Small intestine (tissue), 7 donors: ENCODE measurements at regions not wholly inside any gene's neighbourhood (a gene's known extent, or its start where the extent isn't known, plus 50 kb on each side); places are given as distances from the start of the nearest gene placed in this dataset.
"Not testable (repeated sequence)": the region's sequence is repeated elsewhere in the genome, so short reads cannot be mapped to it uniquely, and the experiment has no call there.

ENCODE experiments used
- DNase-seq, 2 donors: peaks; one replicate each; pipeline versions ENCODE4 v3.0.0 to v3.0.0-alpha.2; 2013
- FAIRE-seq: peaks from 2 replicates; lab custom pipeline; 2012; peaks lifted over from hg19 to GRCh38; lab: Jason Lieb, UNC
- H3K27ac ChIP-seq, 3 donors: one replicate each; pipeline ENCODE4 v1.5.1; 2013; ENCODE audit warnings: low read length in 2 of 3, mild to moderate bottlenecking in 2 of 3, control low read depth in 1 of 3, inconsistent platforms in 1 of 3, low read depth in 1 of 3, moderate library complexity in 1 of 3
- H3K27me3 ChIP-seq, 3 donors: one replicate each; pipeline ENCODE4 v1.6.1; 2013; ENCODE audit warnings: low read length in 3 of 3, inconsistent platforms in 1 of 3; ENCODE audit not compliant: control insufficient read depth in 3 of 3, insufficient read depth in 3 of 3
- H3K36me3 ChIP-seq, 3 donors: one replicate each; pipeline ENCODE4 v1.6.1; 2013; ENCODE audit warnings: low read length in 3 of 3, inconsistent platforms in 1 of 3, low read depth in 1 of 3, mild to moderate bottlenecking in 1 of 3, moderate library complexity in 1 of 3; ENCODE audit not compliant: control insufficient read depth in 3 of 3, insufficient read depth in 2 of 3
- H3K4me1 ChIP-seq, 3 donors: one replicate each; pipeline ENCODE4 v1.6.1; 2013; ENCODE audit warnings: low read length in 2 of 3, inconsistent platforms in 1 of 3, low read depth in 1 of 3, mild to moderate bottlenecking in 1 of 3, moderate library complexity in 1 of 3; ENCODE audit not compliant: control insufficient read depth in 3 of 3, insufficient read depth in 2 of 3
- H3K4me3 ChIP-seq, 3 donors: one replicate each; pipeline ENCODE4 v1.5.1; 2013; ENCODE audit warnings: low read length in 3 of 3, control low read depth in 1 of 3, inconsistent platforms in 1 of 3, low read depth in 1 of 3, mild to moderate bottlenecking in 1 of 3, moderate library complexity in 1 of 3
- H3K9me3 ChIP-seq, 2 donors: one replicate each; pipeline ENCODE4 v1.6.1; 2013; ENCODE audit warnings: low read depth in 1 of 2, low read length in 1 of 2; ENCODE audit not compliant: control insufficient read depth in 2 of 2, insufficient read depth in 1 of 2
- WGBS, 3 donors: extraction: QIAGEN DNeasy Blood & Tissue Kit; methylation state at CpG; one replicate each; pipeline ENCODE4 v1.1.7; 2013; 5-methylcytosine and 5-hydroxymethylcytosine counted together
- donor health status: healthy with polysubstance abuse.
- donor health status: control.
- donor health status: control.
- donor health status: Bipolar disorder and iron deficiency.
- donor health status: healthy.

- WGBS, 3 donors = 76 to 79% (median 77%) methylated on average over 11 of the region's 11 CpGs
- FAIRE-seq = no peak
- no peak for DNase-seq
These were observed 149.7 kb upstream of the PROK2 start for GRCh38 chr3:71934520-71935270.

GRCh38 chr3:71931922-71932321 is 147.0 kb upstream of the PROK2 start:
- Histone ChIP-seq H3K9me3 (no peaks in the 10 kb centered on the region), H3K27me3 (peaks cover 0 to 5% (median 0%) of the 10 kb centered on the region in 3 donors), H3K36me3 (no peaks in the 10 kb centered on the region), H3K27ac (no peak overlapping the region), H3K4me1 (no peaks in the 10 kb centered on the region), H3K4me3 (no peak overlapping the region)
- DNase-seq = no peak
- WGBS, 3 donors = 55 to 61% (median 55%) methylated on average over 5 of the region's 5 CpGs
- FAIRE-seq = no peak

More at GRCh38 chr3:71934520-71935270, 149.7 kb upstream of the PROK2 start:
- Histone ChIP-seq H3K9me3 (no peaks in the 10 kb centered on the region), H3K36me3 (no peaks in the 10 kb centered on the region), H3K4me1 (no peaks in the 10 kb centered on the region), H3K27ac (no peak overlapping the region), H3K4me3 (no peak overlapping the region), H3K27me3 (peaks cover 0 to 5% (median 0%) of the 10 kb centered on the region in 3 donors)

GRCh38 chr3:71930056-71930991 is 145.4 kb upstream of the PROK2 start:
- DNase-seq = peak; percentile 6 to 19
- Histone ChIP-seq H3K27ac (no peak overlapping the region), H3K4me1 (no peaks in the 10 kb centered on the region), H3K4me3 (no peak overlapping the region), H3K27me3 (no peaks in the 10 kb centered on the region), H3K9me3 (no peaks in the 10 kb centered on the region), H3K36me3 (no peaks in the 10 kb centered on the region)
- FAIRE-seq = no peak
- 79 to 82% (median 81%) methylated on average over 10 of the region's 10 CpGs for WGBS, 3 donors

- FAIRE-seq = no peak
- H3K4me1 ChIP-seq = no peaks in the 10 kb centered on the region
- no peak overlapping the region for H3K27ac ChIP-seq
- H3K9me3 ChIP-seq = no peaks in the 10 kb centered on the region
- no peaks in the 10 kb centered on the region for H3K36me3 ChIP-seq
- H3K4me3 ChIP-seq = no peak overlapping the region
- no peaks in the 10 kb centered on the region for H3K27me3 ChIP-seq
- no peak for DNase-seq
- 71 to 84% (median 77%) methylated on average over 2 of the region's 2 CpGs for WGBS, 3 donors
These were observed 143.3 kb upstream of the PROK2 start for GRCh38 chr3:71928212-71928611.

- H3K27ac ChIP-seq = no peak overlapping the region
- 80 to 88% (median 86%) methylated on average over 8 of the region's 8 CpGs for WGBS, 3 donors
- no peak for DNase-seq
- no peaks in the 10 kb centered on the region for H3K27me3 ChIP-seq
- H3K36me3 ChIP-seq = no peaks in the 10 kb centered on the region
- peaks cover 0 to under 1% (median 0%) of the 10 kb centered on the region in 3 donors for H3K4me1 ChIP-seq
- no peak overlapping the region for H3K4me3 ChIP-seq
- H3K9me3 ChIP-seq = no peaks in the 10 kb centered on the region
- no peak for FAIRE-seq
These were observed 142.6 kb upstream of the PROK2 start for GRCh38 chr3:71927505-71928066.

GRCh38 chr3:71926616-71927015 is 141.7 kb upstream of the PROK2 start:
- Histone ChIP-seq H3K4me3 (no peak overlapping the region), H3K4me1 (peaks cover 0 to 4% (median 3%) of the 10 kb centered on the region in 3 donors), H3K9me3 (no peaks in the 10 kb centered on the region), H3K27ac (no peak overlapping the region), H3K36me3 (no peaks in the 10 kb centered on the region), H3K27me3 (no peaks in the 10 kb centered on the region)
- FAIRE-seq (no peak), DNase-seq (no peak)
- WGBS, 3 donors = 60 to 64% (median 62%) methylated on average over 5 of the region's 5 CpGs

- DNase-seq = peak; percentile 69 to 76
- no peak for FAIRE-seq
- Histone ChIP-seq H3K27ac (no peak overlapping the region), H3K36me3 (no peaks in the 10 kb centered on the region), H3K4me1 (peaks cover 0 to 4% (median 3%) of the 10 kb centered on the region in 3 donors), H3K27me3 (no peaks in the 10 kb centered on the region), H3K9me3 (no peaks in the 10 kb centered on the region), H3K4me3 (no peak overlapping the region)
- WGBS, 3 donors = 7 to 27% (median 12%) methylated on average over 2 of the region's 2 CpGs
These were observed 141.3 kb upstream of the PROK2 start for GRCh38 chr3:71926262-71926600.

GRCh38 chr3:71925511-71926261 is 140.7 kb upstream of the PROK2 start:
- DNase-seq = not testable (repeated sequence)

More at GRCh38 chr3:71925511-71926261, 140.7 kb upstream of the PROK2 start:
- H3K4me1 ChIP-seq, H3K9me3 ChIP-seq, H3K36me3 ChIP-seq, H3K4me3 ChIP-seq, H3K27me3 ChIP-seq, H3K27ac ChIP-seq, FAIRE-seq: not testable (repeated sequence)
- WGBS, 3 donors = 53 to 74% (median 65%) methylated on average over 12 to 13 of the region's 13 CpGs
